Hepatocyte (in vitro differentiated cells): ENCODE measurements at regions not wholly inside any gene's neighbourhood (a gene's known extent, or its start where the extent isn't known, plus 50 kb on each side); places are given as distances from the start of the nearest gene placed in this dataset.

Source experiments
- DNase-seq: peaks from one replicate; pipeline ENCODE4 v3.0.0-alpha.2; 2016; ENCODE audit warnings: low spot score
- H2AFZ ChIP-seq: fragments of 200-600 bp; sonication (generic); 2 replicates; pipeline ENCODE4 v1.6.0; 2016; ENCODE audit warnings: antibody characterized with exemption, mild to moderate bottlenecking
- H3K27ac ChIP-seq: fragments of 200-600 bp; sonication (generic); 2 replicates; pipeline ENCODE4 v1.5.1; 2016; ENCODE audit warnings: mild to moderate bottlenecking
- H3K27me3 ChIP-seq: fragments of 200-600 bp; sonication (generic); 2 replicates; pipeline ENCODE4 v1.6.1; 2016
- H3K36me3 ChIP-seq: fragments of 200-600 bp; sonication (generic); replicated peaks from 2 replicates; pipeline ENCODE4 v1.5.1; 2016; ENCODE audit warnings: low read depth; ENCODE audit not compliant: insufficient read depth
- H3K4me1 ChIP-seq: fragments of 200-600 bp; sonication (generic); 2 replicates; pipeline ENCODE4 v1.5.1; 2016; ENCODE audit warnings: mild to moderate bottlenecking, moderate library complexity; ENCODE audit not compliant: insufficient read depth
- H3K4me2 ChIP-seq: fragments of 200-600 bp; sonication (generic); 2 replicates; pipeline ENCODE4 v1.6.0; 2016
- H3K4me3 ChIP-seq: fragments of 200-600 bp; sonication (generic); 2 replicates; pipeline ENCODE4 v1.5.1; 2016; ENCODE audit warnings: mild to moderate bottlenecking
- H3K79me2 ChIP-seq: fragments of 200-600 bp; sonication (generic); 2 replicates; pipeline ENCODE4 v1.6.0; 2017; ENCODE audit warnings: mild to moderate bottlenecking
- H3K9me2 ChIP-seq: fragments of 200-600 bp; sonication (generic); replicated peaks from 2 replicates; pipeline ENCODE4 v1.6.0; 2017; ENCODE audit warnings: mild to moderate bottlenecking; ENCODE audit not compliant: insufficient read depth
- H3K9me3 ChIP-seq: fragments of 200-600 bp; sonication (generic); 2 replicates; pipeline ENCODE4 v1.5.1; 2016; ENCODE audit warnings: low read depth, mild to moderate bottlenecking
- H4K20me1 ChIP-seq: fragments of 200-600 bp; sonication (generic); 2 replicates; pipeline ENCODE4 v1.6.0; 2016; ENCODE audit warnings: mild to moderate bottlenecking; ENCODE audit not compliant: insufficient read depth, poor library complexity, severe bottlenecking
- EZH2 ChIP-seq: fragments of 200-600 bp; sonication (generic); IDR thresholded peaks from 2 replicates; pipeline ENCODE4 v1.6.1; 2016; ENCODE audit warnings: antibody characterized with exemption, mild to moderate bottlenecking, borderline replicate concordance
- EZH2phosphoT487 ChIP-seq: fragments of 200-600 bp; sonication (generic); IDR thresholded peaks from one replicate; pipeline ENCODE4 v1.6.1; 2018; ENCODE audit warnings: antibody characterized with exemption, mild to moderate bottlenecking, low read depth, moderate library complexity; ENCODE audit not compliant: unreplicated experiment, severe bottlenecking
- WGBS: methylation state at CpG from one replicate; pipeline ENCODE4 v1.1.6; 2016; ENCODE audit warnings: low lambda C conversion rate; ENCODE audit errors: missing lambda C conversion rate; 5-methylcytosine and 5-hydroxymethylcytosine counted together
- TF ChIP-seq, protein P1 (sequence below): fragments of 200-600 bp; sonication (generic); IDR thresholded peaks from 2 replicates; pipeline ENCODE4 v1.5.1; 2016; ENCODE audit warnings: antibody characterized with exemption, mild to moderate bottlenecking; ENCODE audit not compliant: poor library complexity

DNA sequence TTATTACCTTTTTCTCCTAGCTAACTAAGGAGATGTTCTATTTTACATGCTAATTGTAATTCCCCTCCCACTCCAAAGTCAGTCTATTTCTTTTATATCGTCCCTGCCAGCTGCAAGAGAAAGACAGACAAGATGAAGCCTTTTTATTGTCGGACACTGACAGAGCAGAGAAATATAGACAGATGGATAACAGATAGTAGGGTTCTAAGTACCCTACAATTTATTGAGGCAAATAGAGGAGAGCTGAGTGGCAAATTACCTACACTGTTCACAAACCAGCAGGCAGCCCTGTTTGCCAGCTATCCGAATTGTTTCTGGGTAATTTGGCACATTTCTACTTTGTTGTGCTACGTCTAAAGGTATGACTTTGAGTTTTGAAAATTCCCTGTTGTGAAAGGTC lies 392.3 kb upstream of the ZNF717 start:
- no peak overlapping the region for H2AFZ ChIP-seq
- H4K20me1 ChIP-seq, result no peaks in the 10 kb centered on the region
- H3K27me3 ChIP-seq, result no peaks in the 10 kb centered on the region
- H3K4me3 ChIP-seq, result no peak overlapping the region
- no peaks in the 10 kb centered on the region for H3K79me2 ChIP-seq
- no peak for TF ChIP-seq EZH2phosphoT487
- TF ChIP-seq EZH2, result no peak
- TF ChIP-seq, protein P1, sequence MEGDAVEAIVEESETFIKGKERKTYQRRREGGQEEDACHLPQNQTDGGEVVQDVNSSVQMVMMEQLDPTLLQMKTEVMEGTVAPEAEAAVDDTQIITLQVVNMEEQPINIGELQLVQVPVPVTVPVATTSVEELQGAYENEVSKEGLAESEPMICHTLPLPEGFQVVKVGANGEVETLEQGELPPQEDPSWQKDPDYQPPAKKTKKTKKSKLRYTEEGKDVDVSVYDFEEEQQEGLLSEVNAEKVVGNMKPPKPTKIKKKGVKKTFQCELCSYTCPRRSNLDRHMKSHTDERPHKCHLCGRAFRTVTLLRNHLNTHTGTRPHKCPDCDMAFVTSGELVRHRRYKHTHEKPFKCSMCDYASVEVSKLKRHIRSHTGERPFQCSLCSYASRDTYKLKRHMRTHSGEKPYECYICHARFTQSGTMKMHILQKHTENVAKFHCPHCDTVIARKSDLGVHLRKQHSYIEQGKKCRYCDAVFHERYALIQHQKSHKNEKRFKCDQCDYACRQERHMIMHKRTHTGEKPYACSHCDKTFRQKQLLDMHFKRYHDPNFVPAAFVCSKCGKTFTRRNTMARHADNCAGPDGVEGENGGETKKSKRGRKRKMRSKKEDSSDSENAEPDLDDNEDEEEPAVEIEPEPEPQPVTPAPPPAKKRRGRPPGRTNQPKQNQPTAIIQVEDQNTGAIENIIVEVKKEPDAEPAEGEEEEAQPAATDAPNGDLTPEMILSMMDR, result no peak
- no peak overlapping the region for H3K4me2 ChIP-seq
- no peak for DNase-seq
- no peak overlapping the region for H3K27ac ChIP-seq
- H3K36me3 ChIP-seq, result no peaks in the 10 kb centered on the region
- no peaks in the 10 kb centered on the region for H3K4me1 ChIP-seq
- WGBS, result 84% methylated on average over 4 of the region's 4 CpGs
- no peaks in the 10 kb centered on the region for H3K9me3 ChIP-seq
- no peaks in the 10 kb centered on the region for H3K9me2 ChIP-seq

DNA sequence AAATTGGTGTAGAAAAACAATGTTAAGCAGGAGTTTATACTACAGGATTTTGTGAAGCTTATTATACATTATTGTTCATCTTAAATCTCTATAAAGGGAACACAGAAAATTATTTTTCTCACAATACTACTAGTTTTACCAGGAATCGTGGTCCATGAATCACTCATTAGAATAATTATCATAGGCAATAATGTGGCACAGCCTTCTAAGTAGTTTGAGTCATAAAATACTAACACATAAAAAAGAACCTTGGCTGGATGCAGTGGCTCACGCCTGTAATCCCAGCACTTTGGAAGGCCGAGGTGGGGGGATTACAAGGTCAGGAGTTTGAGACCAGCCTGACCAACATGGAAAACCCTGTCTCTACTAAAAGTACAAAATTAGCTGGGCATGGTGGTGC lies 393.1 kb upstream of the ZNF717 start:
- Histone ChIP-seq H2AFZ (no peak overlapping the region), H3K4me3 (no peak overlapping the region), H3K9me3 (no peaks in the 10 kb centered on the region), H3K27ac (no peak overlapping the region), H3K9me2 (no peaks in the 10 kb centered on the region), H3K36me3 (no peaks in the 10 kb centered on the region), H3K79me2 (no peaks in the 10 kb centered on the region), H3K4me1 (no peaks in the 10 kb centered on the region), H3K4me2 (no peak overlapping the region), H3K27me3 (no peaks in the 10 kb centered on the region), H4K20me1 (no peaks in the 10 kb centered on the region)
- TF ChIP-seq EZH2phosphoT487 (no peak), EZH2 (no peak)
- TF ChIP-seq, protein P1, result no peak
- DNase-seq, result no peak
- 84% methylated on average over 3 of the region's 3 CpGs for WGBS

DNA sequence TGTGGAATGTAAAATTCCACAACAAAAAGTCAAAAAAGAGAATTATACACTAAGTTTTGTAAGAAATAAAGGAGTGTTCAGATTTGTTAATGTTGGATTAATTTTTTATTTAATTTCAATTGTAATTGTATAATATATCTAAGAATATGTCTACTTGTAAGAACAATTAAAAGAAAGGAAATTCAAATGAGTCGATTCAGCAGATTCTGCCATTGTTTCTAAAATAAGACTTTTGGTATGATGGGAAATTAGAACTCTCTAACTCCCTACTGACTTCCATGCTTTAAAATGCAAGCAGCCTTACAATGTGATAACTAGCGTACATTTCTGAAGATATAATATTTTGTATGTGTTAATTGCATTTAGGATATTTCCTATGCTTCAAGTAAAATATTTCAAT lies 395.9 kb upstream of the ZNF717 start:
- Histone ChIP-seq H3K79me2 (no peaks in the 10 kb centered on the region), H3K9me3 (no peaks in the 10 kb centered on the region), H2AFZ (no peak overlapping the region), H3K4me3 (no peak overlapping the region), H3K27ac (no peak overlapping the region), H3K4me2 (no peak overlapping the region), H4K20me1 (no peaks in the 10 kb centered on the region), H3K9me2 (no peaks in the 10 kb centered on the region), H3K36me3 (no peaks in the 10 kb centered on the region), H3K4me1 (no peaks in the 10 kb centered on the region), H3K27me3 (no peaks in the 10 kb centered on the region)
- WGBS, result 89% methylated on average over 2 of the region's 2 CpGs
- TF ChIP-seq EZH2phosphoT487 (no peak), EZH2 (no peak)
- TF ChIP-seq, protein P1, result no peak
- no peak for DNase-seq

DNA sequence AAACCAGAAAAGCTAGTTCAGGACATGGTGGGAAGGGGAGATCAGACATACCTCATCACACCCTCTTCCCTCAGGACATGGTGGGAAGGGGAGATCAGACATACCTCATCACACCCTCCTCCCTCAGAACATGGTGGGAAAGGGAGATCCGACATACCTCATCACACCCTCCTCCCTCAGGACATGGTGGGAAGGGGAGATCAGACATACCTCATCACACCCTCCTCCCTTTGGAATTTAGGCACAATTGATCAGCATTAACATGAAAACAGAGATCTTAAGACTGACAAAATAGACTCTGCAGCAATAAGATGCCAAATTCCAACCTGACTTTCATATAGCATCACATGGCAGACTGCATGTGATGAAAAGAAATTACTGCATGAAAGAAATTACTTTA lies 412.7 kb upstream of the ZNF717 start:
- Histone ChIP-seq H3K9me2 (no peaks in the 10 kb centered on the region), H3K27me3 (no peaks in the 10 kb centered on the region), H3K4me1 (no peaks in the 10 kb centered on the region), H3K36me3 (no peaks in the 10 kb centered on the region), H2AFZ (no peak overlapping the region), H3K27ac (no peak overlapping the region), H4K20me1 (no peaks in the 10 kb centered on the region), H3K9me3 (no peaks in the 10 kb centered on the region), H3K4me2 (no peak overlapping the region), H3K4me3 (no peak overlapping the region), H3K79me2 (no peaks in the 10 kb centered on the region)
- TF ChIP-seq EZH2phosphoT487, result no peak
- 83% methylated on average over 1 of the region's 1 CpG for WGBS
- no peak for DNase-seq
